Psoas muscle (tissue), 7 donors: ENCODE measurements at regions not wholly inside any gene's neighbourhood (a gene's known extent, or its start where the extent isn't known, plus 50 kb on each side); places are given as distances from the start of the nearest gene placed in this dataset.
A peak's percentile ranks its signal among the peaks of the same experiment; 100 is the strongest.

ENCODE experiments used
- ATAC-seq, 4 donors: fragments of 200-7000 bp; cut with Tn5 transposase; one replicate each; pipeline ENCODE4 v1.9.1; 2020; ENCODE audit warnings: moderate library complexity in 3 of 4, mild to moderate bottlenecking in 2 of 4
- DNase-seq, 2 donors: peaks; one replicate each; pipeline ENCODE4 v3.0.0-alpha.2; 2020
- H3K27ac ChIP-seq: fragments of 200-600 bp; one replicate; pipeline ENCODE4 v1.8.0; 2022
- H3K27me3 ChIP-seq, 3 donors: fragments of 200-600 bp in 1 of 3; one replicate each; pipeline versions ENCODE4 v1.6.1 to v1.8.0; 2013 to 2022; ENCODE audit warnings: low read length in 2 of 3, mild to moderate bottlenecking in 2 of 3, moderate library complexity in 1 of 3; ENCODE audit not compliant: insufficient read depth in 3 of 3
- H3K36me3 ChIP-seq, 2 donors: fragments of 200-600 bp in 1 of 2; one replicate each; pipeline versions ENCODE4 v1.6.1 to v1.8.0; 2013 to 2022; ENCODE audit warnings: low read depth in 1 of 2, mild to moderate bottlenecking in 1 of 2, moderate library complexity in 1 of 2; ENCODE audit not compliant: insufficient read depth in 1 of 2
- H3K4me1 ChIP-seq: fragments of 200-600 bp; one replicate; pipeline ENCODE4 v1.8.0; 2022
- H3K4me3 ChIP-seq: fragments of 200-600 bp; one replicate; pipeline ENCODE4 v1.8.0; 2022; ENCODE audit warnings: mild to moderate bottlenecking
- H3K9me3 ChIP-seq: fragments of 200-600 bp; one replicate; pipeline ENCODE4 v1.8.0; 2022
- CTCF ChIP-seq: fragments of 200-600 bp; IDR thresholded peaks from one replicate; pipeline ENCODE4 v1.8.0; 2022; ENCODE audit warnings: antibody characterized with exemption
- WGBS, 3 donors: extraction: QIAGEN DNeasy Blood & Tissue Kit; methylation state at CpG; one replicate each; pipeline versions ENCODE4 v1.1.6 to v1.1.7; 2013; 5-methylcytosine and 5-hydroxymethylcytosine counted together
- intact Hi-C, 2 donors: fragments of 100-400 bp; cut with DNase I; formaldehyde crosslinking; loops; one replicate each; pipeline versions ENCODE4 v1.11.0 to v1.14.2; 2022
- donor health status: healthy with polysubstance abuse.
- donor health status: DM: no; HTN: no; CAD: no; lungs with moderate emphysema.
- donor health status: Bipolar disorder and iron deficiency.
- donor health status: healthy.
- donor health status: DM: yes; HTN: yes; CAD: no.
- donor health status: DM: no; HTN: no; CAD: no.
- donor health status: DM: yes; HTN: yes; CAD: no.

- peaks cover 4% of the 10 kb centered on the region for H3K4me1 ChIP-seq
- H3K9me3 ChIP-seq: no peaks in the 10 kb centered on the region
- DNase-seq (no peak), ATAC-seq (no peak)
- intact Hi-C loops: no loop called here
- no peaks in the 10 kb centered on the region for H3K27me3 ChIP-seq
- no peaks in the 10 kb centered on the region for H3K36me3 ChIP-seq
- TF ChIP-seq CTCF: no peak
- WGBS, 3 donors: 90 to 94% (median 91%) methylated on average over 5 of the region's 5 CpGs
- no peak overlapping the region for H3K27ac ChIP-seq
- no peak overlapping the region for H3K4me3 ChIP-seq
Observed at GRCh38 chr7:36079446-36080025, 73.5 kb upstream of the EEPD1 start.

- H3K36me3 ChIP-seq: no peaks in the 10 kb centered on the region
- H3K27ac ChIP-seq: no peak overlapping the region
- no peak overlapping the region for H3K4me3 ChIP-seq
- 93 to 94% (median 93%) methylated on average over 5 of the region's 5 CpGs for WGBS, 3 donors
- TF ChIP-seq CTCF: no peak
- DNase-seq: no peak
- H3K4me1 ChIP-seq: peaks cover 4% of the 10 kb centered on the region
- intact Hi-C loops: no loop called here
- no peaks in the 10 kb centered on the region for H3K27me3 ChIP-seq
- H3K9me3 ChIP-seq: no peaks in the 10 kb centered on the region
- no peak for ATAC-seq
Observed at GRCh38 chr7:36080843-36081242, 72.2 kb upstream of the EEPD1 start.

- no peak for DNase-seq
- Histone ChIP-seq H3K36me3 (no peaks in the 10 kb centered on the region), H3K9me3 (no peaks in the 10 kb centered on the region), H3K27ac (no peak overlapping the region), H3K4me1 (no peaks in the 10 kb centered on the region), H3K27me3 (no peaks in the 10 kb centered on the region), H3K4me3 (no peak overlapping the region)
- WGBS, 3 donors: 72 to 79% (median 77%) methylated on average over 4 of the region's 4 CpGs
- no peak for TF ChIP-seq CTCF
- no peak for ATAC-seq
- intact Hi-C loops: no loop called here
Observed at GRCh38 chr7:36082216-36082615, 70.8 kb upstream of the EEPD1 start.

- no peak for TF ChIP-seq CTCF
- no peaks in the 10 kb centered on the region for H3K36me3 ChIP-seq
- no peaks in the 10 kb centered on the region for H3K4me1 ChIP-seq
- 87 to 99% (median 92%) methylated on average over 5 of the region's 5 CpGs for WGBS, 3 donors
- intact Hi-C loops: no loop called here
- no peaks in the 10 kb centered on the region for H3K9me3 ChIP-seq
- DNase-seq (no peak), ATAC-seq (peak in 1 of 4 donors; percentile 28)
- no peak overlapping the region for H3K4me3 ChIP-seq
- no peak overlapping the region for H3K27ac ChIP-seq
- no peaks in the 10 kb centered on the region for H3K27me3 ChIP-seq
Observed at GRCh38 chr7:36082910-36083309, 70.1 kb upstream of the EEPD1 start.
